Activated CD4-positive, alpha-beta T cell treated with anti-CD3 and anti-CD28 coated beads, Interleukin-2, amount 10 ng/mL, durations not matched to agents 24 days and 14 days (primary cell): ENCODE measurements at regions not wholly inside any gene's neighbourhood (a gene's known extent, or its start where the extent isn't known, plus 50 kb on each side); places are given as distances from the start of the nearest gene placed in this dataset.

Experiments used
- DNase-seq: peaks from one replicate; pipeline ENCODE4 v3.0.0; 2022
- H3K27ac Mint-ChIP-seq: one replicate; pipeline ENCODE4 v1.8.0; 2022; ENCODE audit warnings: mild to moderate bottlenecking, mixed read lengths
- H3K27me3 Mint-ChIP-seq: one replicate; pipeline ENCODE4 v1.8.0; 2022; ENCODE audit warnings: mixed read lengths
- H3K36me3 Mint-ChIP-seq: one replicate; pipeline ENCODE4 v1.8.0; 2022; ENCODE audit warnings: low read depth, mild to moderate bottlenecking, mixed read lengths
- H3K4me1 Mint-ChIP-seq: one replicate; pipeline ENCODE4 v1.8.0; 2021; ENCODE audit warnings: mixed read lengths
- H3K4me3 Mint-ChIP-seq: one replicate; pipeline ENCODE4 v1.8.0; 2022; ENCODE audit warnings: mild to moderate bottlenecking, moderate library complexity, mixed read lengths
- H3K9me3 Mint-ChIP-seq: one replicate; pipeline ENCODE4 v1.8.0; 2021; ENCODE audit warnings: mixed read lengths
- intact Hi-C: fragments of 100-400 bp; cut with micrococcal nuclease; formaldehyde crosslinking; loops from one replicate; pipeline ENCODE4 v1.15.1; 2023

- Mint-ChIP-seq H3K27ac (no peak overlapping the region), H3K9me3 (peaks cover under 1% of the 10 kb centered on the region), H3K4me1 (no peaks in the 10 kb centered on the region), H3K27me3 (no peaks in the 10 kb centered on the region), H3K36me3 (no peaks in the 10 kb centered on the region), H3K4me3 (no peak overlapping the region)
- no peak for DNase-seq
- intact Hi-C loops: no loop called here
Observed at GRCh38 chr9:81207651-81208050, 481.7 kb downstream of the TLE1 start.

- no peak overlapping the region for H3K4me3 Mint-ChIP-seq
- H3K9me3 Mint-ChIP-seq: no peaks in the 10 kb centered on the region
- no peaks in the 10 kb centered on the region for H3K27me3 Mint-ChIP-seq
- intact Hi-C loops: no loop called here
- no peaks in the 10 kb centered on the region for H3K4me1 Mint-ChIP-seq
- no peaks in the 10 kb centered on the region for H3K36me3 Mint-ChIP-seq
- DNase-seq: no peak
- H3K27ac Mint-ChIP-seq: no peak overlapping the region
Observed at GRCh38 chr9:81202292-81202691, 487.1 kb downstream of the TLE1 start.

- DNase-seq: no peak
- Mint-ChIP-seq H3K36me3 (no peaks in the 10 kb centered on the region), H3K9me3 (no peaks in the 10 kb centered on the region), H3K27me3 (no peaks in the 10 kb centered on the region), H3K4me3 (no peak overlapping the region), H3K27ac (no peak overlapping the region), H3K4me1 (no peaks in the 10 kb centered on the region)
- intact Hi-C loops: no loop called here
Observed at GRCh38 chr9:81195206-81195605, 494.1 kb downstream of the TLE1 start.

GRCh38 chr9:81193362-81194339 lies 495.7 kb downstream of the TLE1 start:
- no peaks in the 10 kb centered on the region for H3K4me1 Mint-ChIP-seq
- H3K27me3 Mint-ChIP-seq: no peaks in the 10 kb centered on the region
- no peak overlapping the region for H3K27ac Mint-ChIP-seq
- no peak overlapping the region for H3K4me3 Mint-ChIP-seq
- intact Hi-C loops: no loop called here
- DNase-seq: no peak
- H3K36me3 Mint-ChIP-seq: no peaks in the 10 kb centered on the region
- no peaks in the 10 kb centered on the region for H3K9me3 Mint-ChIP-seq

- H3K4me3 Mint-ChIP-seq: no peak overlapping the region
Observed at GRCh38 chr9:81191222-81191621, 498.1 kb downstream of the TLE1 start.

GRCh38 chr9:81190659-81191058 lies 498.7 kb downstream of the TLE1 start:
- H3K4me1 Mint-ChIP-seq: no peaks in the 10 kb centered on the region

More at GRCh38 chr9:81191222-81191621, 498.1 kb downstream of the TLE1 start:
- no peak for DNase-seq
- Mint-ChIP-seq H3K36me3 (no peaks in the 10 kb centered on the region), H3K27ac (no peak overlapping the region), H3K4me1 (no peaks in the 10 kb centered on the region), H3K9me3 (no peaks in the 10 kb centered on the region), H3K27me3 (no peaks in the 10 kb centered on the region)
- intact Hi-C loops: no loop called here

GRCh38 chr9:81183761-81184160 lies 505.6 kb downstream of the TLE1 start:
- Mint-ChIP-seq H3K4me1 (no peaks in the 10 kb centered on the region), H3K9me3 (no peaks in the 10 kb centered on the region), H3K4me3 (no peak overlapping the region), H3K27me3 (no peaks in the 10 kb centered on the region), H3K27ac (no peak overlapping the region), H3K36me3 (no peaks in the 10 kb centered on the region)
- DNase-seq: no peak
- intact Hi-C loops: no loop called here

More at GRCh38 chr9:81190659-81191058, 498.7 kb downstream of the TLE1 start:
- Mint-ChIP-seq H3K9me3 (no peaks in the 10 kb centered on the region), H3K36me3 (no peaks in the 10 kb centered on the region), H3K4me3 (no peak overlapping the region), H3K27me3 (no peaks in the 10 kb centered on the region), H3K27ac (no peak overlapping the region)
- intact Hi-C loops: no loop called here
- DNase-seq: no peak

GRCh38 chr9:81182431-81182830 lies 506.9 kb downstream of the TLE1 start:
- no peaks in the 10 kb centered on the region for H3K36me3 Mint-ChIP-seq
- no peaks in the 10 kb centered on the region for H3K4me1 Mint-ChIP-seq
- no peak overlapping the region for H3K27ac Mint-ChIP-seq
- no peaks in the 10 kb centered on the region for H3K9me3 Mint-ChIP-seq
- H3K27me3 Mint-ChIP-seq: no peaks in the 10 kb centered on the region
- H3K4me3 Mint-ChIP-seq: no peak overlapping the region
- DNase-seq: no peak
- intact Hi-C loops: no loop called here

GRCh38 chr9:81174023-81174422 lies 515.3 kb downstream of the TLE1 start:
- H3K27ac Mint-ChIP-seq: no peak overlapping the region
- H3K4me1 Mint-ChIP-seq: no peaks in the 10 kb centered on the region
- H3K4me3 Mint-ChIP-seq: no peak overlapping the region
- no peak for DNase-seq
- H3K9me3 Mint-ChIP-seq: no peaks in the 10 kb centered on the region
- no peaks in the 10 kb centered on the region for H3K27me3 Mint-ChIP-seq
- no peaks in the 10 kb centered on the region for H3K36me3 Mint-ChIP-seq
- intact Hi-C loops: no loop called here

GRCh38 chr9:81171689-81172088 lies 517.7 kb downstream of the TLE1 start:
- no peaks in the 10 kb centered on the region for H3K27me3 Mint-ChIP-seq
- H3K36me3 Mint-ChIP-seq: no peaks in the 10 kb centered on the region

GRCh38 chr9:81162361-81162760 lies 527.0 kb downstream of the TLE1 start:
- Mint-ChIP-seq H3K9me3 (peaks cover 9% of the 10 kb centered on the region), H3K4me1 (no peaks in the 10 kb centered on the region), H3K4me3 (no peak overlapping the region), H3K36me3 (no peaks in the 10 kb centered on the region), H3K27me3 (no peaks in the 10 kb centered on the region), H3K27ac (no peak overlapping the region)
- intact Hi-C loops: no loop called here
- no peak for DNase-seq

More at GRCh38 chr9:81171689-81172088, 517.7 kb downstream of the TLE1 start:
- no peak for DNase-seq
- Mint-ChIP-seq H3K9me3 (peaks cover 2% of the 10 kb centered on the region), H3K4me3 (no peak overlapping the region), H3K4me1 (no peaks in the 10 kb centered on the region), H3K27ac (no peak overlapping the region)
- intact Hi-C loops: no loop called here

- H3K27me3 Mint-ChIP-seq: no peaks in the 10 kb centered on the region
Observed at GRCh38 chr9:81156381-81156780, 533.0 kb downstream of the TLE1 start.

GRCh38 chr9:81150016-81150625 lies 539.2 kb downstream of the TLE1 start:
- Mint-ChIP-seq H3K9me3 (no peaks in the 10 kb centered on the region), H3K27me3 (no peaks in the 10 kb centered on the region), H3K27ac (no peak overlapping the region), H3K36me3 (no peaks in the 10 kb centered on the region), H3K4me3 (no peak overlapping the region), H3K4me1 (no peaks in the 10 kb centered on the region)
- intact Hi-C loops: no loop called here
- no peak for DNase-seq

More at GRCh38 chr9:81156381-81156780, 533.0 kb downstream of the TLE1 start:
- intact Hi-C loops: no loop called here
- Mint-ChIP-seq H3K4me3 (no peak overlapping the region), H3K9me3 (no peaks in the 10 kb centered on the region), H3K27ac (no peak overlapping the region), H3K36me3 (no peaks in the 10 kb centered on the region), H3K4me1 (no peaks in the 10 kb centered on the region)
- DNase-seq: no peak

- no peaks in the 10 kb centered on the region for H3K27me3 Mint-ChIP-seq
- no peak for DNase-seq
- no peaks in the 10 kb centered on the region for H3K9me3 Mint-ChIP-seq
- H3K4me1 Mint-ChIP-seq: no peaks in the 10 kb centered on the region
- no peaks in the 10 kb centered on the region for H3K36me3 Mint-ChIP-seq
- intact Hi-C loops: no loop called here
- H3K4me3 Mint-ChIP-seq: no peak overlapping the region
- H3K27ac Mint-ChIP-seq: no peak overlapping the region
Observed at GRCh38 chr9:81146684-81147337, 542.5 kb downstream of the TLE1 start.
